ENCODE measurements at regions not wholly inside any gene's neighbourhood (a gene's known extent, or its start where the extent isn't known, plus 50 kb on each side); places are given as distances from the start of the nearest gene placed in this dataset.

DNA sequence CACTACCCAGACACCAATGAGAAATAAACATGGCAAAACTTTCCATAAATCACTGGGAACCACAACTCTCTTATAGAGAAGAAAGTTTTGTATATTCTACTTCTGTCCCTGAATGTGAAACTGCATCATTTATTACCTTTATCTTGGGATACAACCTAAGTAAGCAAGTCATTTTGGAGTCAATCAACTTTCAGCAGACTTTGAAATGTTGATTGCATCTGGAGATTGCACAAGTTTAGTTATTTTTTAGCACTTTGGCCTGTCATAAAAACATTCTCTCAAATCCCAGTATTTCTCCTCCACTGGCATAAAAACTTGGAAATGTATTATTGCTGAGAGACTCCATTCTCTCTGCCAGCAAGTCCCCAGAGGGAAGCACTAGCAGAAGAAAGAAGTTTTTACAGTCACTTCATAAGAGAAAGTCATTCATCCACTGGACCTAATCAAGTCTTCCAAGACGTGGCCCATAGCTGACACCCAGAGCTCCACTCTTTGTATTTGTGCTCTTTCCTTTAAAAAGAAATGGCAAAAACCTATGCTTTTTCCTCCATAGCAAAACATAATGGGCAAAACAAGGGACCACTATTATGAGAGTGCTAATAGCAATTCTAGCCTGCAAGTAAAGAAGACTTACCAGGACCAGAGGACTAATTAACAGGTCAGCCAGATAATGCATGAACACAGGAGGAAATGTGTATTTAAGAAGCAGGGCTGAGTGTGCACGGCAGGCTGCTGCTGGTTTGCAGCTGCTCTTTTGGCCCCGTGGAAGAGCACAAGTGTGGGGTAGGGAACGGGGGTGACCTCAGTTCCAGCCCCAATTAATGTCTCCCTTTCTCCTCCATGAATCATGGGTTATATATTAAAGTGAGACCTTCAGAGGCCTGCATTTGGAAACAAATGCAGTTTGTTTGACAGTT lies 171.5 kb downstream of the INO80D start:
- no peak for TF ChIP-seq ZFP36 (IDR thresholded peaks at IDR 0.05; ENCODE audit: borderline replicate concordance, partially characterized antibody)
- no peak for TF ChIP-seq NR3C1 (IDR thresholded peaks at IDR 0.05)
- no peak for TF ChIP-seq NPAS2 (CRISPR knock-in tag; IDR thresholded peaks at IDR 0.05; ENCODE audit: borderline replicate concordance)
- TF ChIP-seq FOSL2 (IDR thresholded peaks at IDR 0.05), result no peak
- no peak for TF ChIP-seq FOSL2 (CRISPR knock-in tag; IDR thresholded peaks at IDR 0.05)
- TF ChIP-seq GATA3 (IDR thresholded peaks at IDR 0.05; ENCODE audit: borderline replicate concordance), result no peak
- no peak for TF ChIP-seq CTCF (IDR thresholded peaks at IDR 0.05)
- TF ChIP-seq POLR2A (IDR thresholded peaks at IDR 0.05; ENCODE audit: low read length), result no peak
- TF ChIP-seq EP300 (IDR thresholded peaks at IDR 0.05), result no peak
- no peak for TF ChIP-seq RAD21 (conservative IDR thresholded peaks at IDR 0.05 in 1 of 2, IDR thresholded peaks at IDR 0.05 in 1 of 2)

Data from A549 (cell line).